Endothelial cell of umbilical vein (primary cell): ENCODE measurements at regions not wholly inside any gene's neighbourhood (a gene's known extent, or its start where the extent isn't known, plus 50 kb on each side); places are given as distances from the start of the nearest gene placed in this dataset.

ENCODE experiments used
- BruUV-seq: library from RNA; stranded (reverse); fragments of 400-500 nt; replicated peaks from 2 replicates; lab custom pipeline; 2021; lab: Mats Ljungman, UMichigan
- CTCF ChIA-PET: fragments of 300-600, 350-600 bp; sonication (Branson Sonifier 250); formaldehyde crosslinking; loops from one replicate; lab custom pipeline; 2021; ENCODE audit warnings: antibody characterized with exemption, inconsistent platforms; lab: Charles Lee
- POLR2A ChIA-PET: fragments of 300-600, 350-600 bp; sonication (Branson Sonifier 250); formaldehyde crosslinking; loops from one replicate; lab custom pipeline; 2021; ENCODE audit warnings: antibody characterized with exemption, inconsistent platforms; lab: Charles Lee
- DNase-seq: peaks from one replicate; pipeline ENCODE4 v3.0.0-alpha.2; 2011; ENCODE audit warnings: low read depth, low spot score
- FAIRE-seq: peaks from 2 replicates; lab custom pipeline; 2011; peaks lifted over from hg19 to GRCh38; lab: Jason Lieb, UNC
- H2AFZ ChIP-seq: 2 replicates; pipeline ENCODE4 v1.6.0; 2012; ENCODE audit warnings: low read depth, low read length, control low read depth, inconsistent platforms
- H3K27ac ChIP-seq: 2 replicates; pipeline ENCODE4 v1.5.1; 2011; ENCODE audit warnings: low read depth, mild to moderate bottlenecking, control low read depth, low read length, moderate library complexity; ENCODE audit not compliant: insufficient read depth
- H3K27me3 ChIP-seq, 2 experiments: 2 replicates each; pipeline versions ENCODE4 v1.6.0 to v1.6.1; 2011; ENCODE audit warnings: low read length in 2 of 2, mixed read lengths in 1 of 2; ENCODE audit not compliant: control insufficient read depth in 2 of 2, insufficient read depth in 2 of 2
- H3K36me3 ChIP-seq, 2 experiments: 2 replicates in 1 of 2; 3 replicates in 1 of 2; pipeline ENCODE4 v1.5.1; 2011; ENCODE audit warnings: low read length in 2 of 2, mild to moderate bottlenecking in 1 of 2, moderate library complexity in 1 of 2; ENCODE audit not compliant: control insufficient read depth in 2 of 2, insufficient read depth in 2 of 2; ENCODE audit errors: extremely low read depth in 1 of 2
- H3K4me1 ChIP-seq: 3 replicates; pipeline ENCODE4 v1.5.1; 2011; ENCODE audit warnings: mild to moderate bottlenecking, low read length; ENCODE audit not compliant: control insufficient read depth, insufficient read depth; ENCODE audit errors: extremely low read depth
- H3K4me2 ChIP-seq: 2 replicates; pipeline ENCODE4 v1.6.1; 2011; ENCODE audit warnings: low read length, control low read depth, mixed read lengths; ENCODE audit not compliant: insufficient read depth
- H3K4me3 ChIP-seq, 3 experiments: fragments of 200-600 bp in 1 of 3; sonication (generic), shearing (Covaris generic) in 1 of 3; replicated peaks in 1 of 3; 2 replicates each; pipeline ENCODE4 v1.5.1; 2011 to 2016; ENCODE audit warnings: control low read depth in 3 of 3, low read length in 3 of 3, mild to moderate bottlenecking in 2 of 3, inconsistent platforms in 1 of 3, low read depth in 1 of 3, moderate library complexity in 1 of 3; ENCODE audit not compliant: insufficient read depth in 1 of 3
- H3K79me2 ChIP-seq: 2 replicates; pipeline ENCODE4 v1.6.0; 2012; ENCODE audit warnings: low read length, inconsistent platforms; ENCODE audit not compliant: control insufficient read depth, insufficient read depth
- H3K9ac ChIP-seq: replicated peaks from 2 replicates; pipeline ENCODE3; 2011; ENCODE audit warnings: low read length, control low read depth; ENCODE audit not compliant: insufficient read depth; ENCODE audit errors: extremely low read depth
- H3K9me1 ChIP-seq: replicated peaks from 3 replicates; pipeline ENCODE4 v1.6.0; 2011; ENCODE audit warnings: mild to moderate bottlenecking, low read length; ENCODE audit not compliant: control insufficient read depth, insufficient read depth; ENCODE audit errors: extremely low read depth
- H3K9me3 ChIP-seq: replicated peaks from 2 replicates; pipeline ENCODE4 v1.5.1; 2012; ENCODE audit warnings: low read length, inconsistent platforms; ENCODE audit not compliant: control insufficient read depth, insufficient read depth
- H4K20me1 ChIP-seq: replicated peaks from 2 replicates; pipeline ENCODE3; 2011; ENCODE audit warnings: mild to moderate bottlenecking, low read length; ENCODE audit not compliant: control insufficient read depth, insufficient read depth; ENCODE audit errors: extremely low read depth
- CTCF ChIP-seq, 2 donors: IDR thresholded peaks; 1 replicate in 1 of 2; 2 replicates in 1 of 2; pipeline ENCODE4 v1.5.1; 2011; ENCODE audit warnings: low read length in 2 of 2, mild to moderate bottlenecking in 2 of 2, moderate library complexity in 2 of 2, control low read depth in 1 of 2, inconsistent platforms in 1 of 2, low read depth in 1 of 2; ENCODE audit not compliant: insufficient read depth in 1 of 2; ENCODE audit errors: extremely low read depth in 1 of 2
- EZH2 ChIP-seq: IDR thresholded peaks from 2 replicates; pipeline ENCODE4 v1.6.1; 2012; ENCODE audit warnings: borderline replicate concordance, low read depth, mild to moderate bottlenecking, moderate library complexity, low read length, inconsistent platforms; ENCODE audit not compliant: severe bottlenecking
- FOS ChIP-seq: IDR thresholded peaks from 2 replicates; pipeline ENCODE4 v1.6.1; 2011; ENCODE audit warnings: mild to moderate bottlenecking, low read length, moderate library complexity, borderline replicate concordance; ENCODE audit not compliant: insufficient read depth
- GATA2 ChIP-seq: IDR thresholded peaks from 2 replicates; pipeline ENCODE4 v1.7.0; 2011; ENCODE audit warnings: low read depth, mild to moderate bottlenecking, moderate library complexity, mixed read lengths, low read length; ENCODE audit not compliant: insufficient read length, insufficient read depth
- JUN ChIP-seq: IDR thresholded peaks from 2 replicates; pipeline ENCODE4 v1.6.1; 2011; ENCODE audit warnings: borderline replicate concordance, low read depth; ENCODE audit not compliant: insufficient read length, insufficient read depth
- MAX ChIP-seq: IDR thresholded peaks from 2 replicates; pipeline ENCODE4 v1.6.1; 2011; ENCODE audit not compliant: insufficient read depth, insufficient read length
- MYC ChIP-seq: IDR thresholded peaks from one replicate; pipeline ENCODE4 v1.6.1; 2011; ENCODE audit warnings: mild to moderate bottlenecking, low read depth, low read length
- POLR2A ChIP-seq: IDR thresholded peaks from 2 replicates; pipeline ENCODE4 v1.6.1; 2012; ENCODE audit warnings: low read depth, mild to moderate bottlenecking, control low read depth, low read length
- POLR2AphosphoS5 ChIP-seq: IDR thresholded peaks from 2 replicates; pipeline ENCODE4 v1.6.1; 2012; ENCODE audit warnings: low read depth, mild to moderate bottlenecking, control low read depth, low read length, moderate library complexity; ENCODE audit not compliant: insufficient read depth
- dilution Hi-C: fragments of 300-500 bp; cut with MboI; formaldehyde crosslinking; loops from one replicate; pipeline ENCODE4 v1.15.0; 2019; ENCODE audit warnings: low sequenced_read_pairs; ENCODE audit not compliant: extremely low pct_ligation_motif_present
- intact Hi-C: fragments of 100-400 bp; cut with micrococcal nuclease; formaldehyde crosslinking; loops from one replicate; pipeline ENCODE4 v1.10.0; 2022

- H2AFZ ChIP-seq, result no peak overlapping the region
- no peaks in the 10 kb centered on the region for H3K36me3 ChIP-seq
- H3K9me3 ChIP-seq, result no peaks in the 10 kb centered on the region
- H3K4me2 ChIP-seq, result no peak overlapping the region
- no peaks in the 10 kb centered on the region for H3K27me3 ChIP-seq
- DNase-seq (no peak), FAIRE-seq (no peak)
- ChIA-PET POLR2A (no interaction called here), CTCF (no interaction called here)
- H3K4me1 ChIP-seq, result peaks cover 12% of the 10 kb centered on the region
- H4K20me1 ChIP-seq, result no peaks in the 10 kb centered on the region
- no peaks in the 10 kb centered on the region for H3K9me1 ChIP-seq
- BruUV-seq, result no TSS peak
- no peak overlapping the region for H3K4me3 ChIP-seq
- intact Hi-C loops (no loop called here), dilution Hi-C loops (no loop called here)
- H3K27ac ChIP-seq, result no peak overlapping the region
- H3K79me2 ChIP-seq, result no peaks in the 10 kb centered on the region
- no peak overlapping the region for H3K9ac ChIP-seq
- TF ChIP-seq CTCF (IDR thresholded peaks at IDR 0.05; ENCODE audit: extremely low read depth in 1 of 2, insufficient read depth in 1 of 2, low read depth in 1 of 2, low read length in 2 of 2) (no peak), MAX (no peak), EZH2 (no peak), FOS (no peak), POLR2A (no peak), GATA2 (no peak), POLR2AphosphoS5 (no peak), MYC (no peak), JUN (no peak)
Observed at GRCh38 chr1:59135761-59136255, 161.1 kb upstream of the FGGY start.
